ENCODE measurements at regions not wholly inside any gene's neighbourhood (a gene's known extent, or its start where the extent isn't known, plus 50 kb on each side); places are given as distances from the start of the nearest gene placed in this dataset.

DNA sequence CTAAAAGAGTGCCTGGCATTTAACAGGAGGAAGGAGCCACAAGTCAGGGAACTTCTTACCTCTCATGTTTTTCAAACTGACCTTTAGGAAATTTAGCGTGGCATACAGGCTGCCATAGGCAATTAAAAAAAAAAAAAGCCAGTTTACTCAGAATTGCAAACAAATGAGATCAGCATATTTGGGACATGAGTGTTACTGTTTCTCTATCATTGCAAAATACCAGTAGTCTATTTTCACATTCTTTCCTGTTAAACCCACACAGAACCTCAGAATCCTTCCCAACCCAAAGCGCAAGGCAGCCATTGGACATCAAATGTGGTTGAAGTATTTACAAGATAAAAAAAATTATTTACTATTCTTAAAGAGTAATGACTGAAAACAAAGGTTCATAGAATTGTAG is 366.4 kb upstream of the DYNLRB2 start:
- H3K4me3 ChIP-seq (ENCODE audit: low read depth, low read length), result no peak overlapping the region
- no peak for TF ChIP-seq CTCF (IDR thresholded peaks at IDR 0.05; ENCODE audit: insufficient read depth, low read depth, low read length, missing control alignments)
- no peak for DNase-seq (ENCODE audit: low read depth)

DNA sequence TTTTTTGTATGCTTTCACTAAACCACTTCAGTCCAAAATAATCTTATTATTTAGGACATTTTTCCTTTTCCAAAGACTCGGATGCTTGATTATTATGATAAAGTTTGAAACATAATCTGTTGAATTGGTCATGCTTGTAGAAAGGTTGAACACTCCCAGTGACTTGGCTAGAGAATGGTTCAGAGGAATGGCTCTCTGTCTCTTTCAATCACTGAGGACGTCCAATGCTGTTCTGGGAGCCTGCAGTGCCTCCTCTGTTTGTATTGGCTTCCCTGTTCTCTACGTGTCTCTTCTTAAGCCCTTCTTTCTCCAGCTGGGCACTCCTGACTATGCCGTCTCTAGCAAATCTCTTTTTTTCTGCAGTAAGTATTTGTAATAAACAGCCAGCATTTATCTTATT is 369.0 kb upstream of the DYNLRB2 start:
- H3K4me3 ChIP-seq (ENCODE audit: low read depth, low read length), result no peak overlapping the region
- no peak for DNase-seq (ENCODE audit: low read depth)
- no peak for TF ChIP-seq CTCF (IDR thresholded peaks at IDR 0.05; ENCODE audit: insufficient read depth, low read depth, low read length, missing control alignments)

- no peak for DNase-seq (ENCODE audit: low read depth)
- H3K4me3 ChIP-seq (ENCODE audit: low read depth, low read length), result no peak overlapping the region
- no peak for TF ChIP-seq CTCF (IDR thresholded peaks at IDR 0.05; ENCODE audit: insufficient read depth, low read depth, low read length, missing control alignments)
Observed at GRCh38 chr16:80171199-80171598, 369.6 kb upstream of the DYNLRB2 start.

GRCh38 chr16:80167657-80168390 is 373.0 kb upstream of the DYNLRB2 start:
- no peak for TF ChIP-seq CTCF (IDR thresholded peaks at IDR 0.05; ENCODE audit: insufficient read depth, low read depth, low read length, missing control alignments)
- DNase-seq (ENCODE audit: low read depth), result no peak

GRCh38 chr16:80166082-80166481 is 374.7 kb upstream of the DYNLRB2 start:
- no peak overlapping the region for H3K4me3 ChIP-seq (ENCODE audit: low read depth, low read length)
- TF ChIP-seq CTCF (IDR thresholded peaks at IDR 0.05; ENCODE audit: insufficient read depth, low read depth, low read length, missing control alignments), result no peak
- DNase-seq (ENCODE audit: low read depth), result no peak

More at GRCh38 chr16:80167657-80168390, 373.0 kb upstream of the DYNLRB2 start:
- H3K4me3 ChIP-seq (ENCODE audit: low read depth, low read length), result no peak overlapping the region

- no peak for DNase-seq (ENCODE audit: low read depth)
- no peak overlapping the region for H3K4me3 ChIP-seq (ENCODE audit: low read depth, low read length)
- TF ChIP-seq CTCF (IDR thresholded peaks at IDR 0.05; ENCODE audit: insufficient read depth, low read depth, low read length, missing control alignments), result no peak
Observed at GRCh38 chr16:80164966-80165550, 375.7 kb upstream of the DYNLRB2 start.

Data from GM12865 (cell line).